ENCODE measurements at regions not wholly inside any gene's neighbourhood (a gene's known extent, or its start where the extent isn't known, plus 50 kb on each side); places are given as distances from the start of the nearest gene placed in this dataset.

GRCh38 chr2:6254441-6254840 is 562.3 kb downstream of the SOX11 start:
- Histone ChIP-seq H3K9ac (ENCODE audit: low read length) (no peak overlapping the region), H3K27me3 (replicated peaks in 1 of 4; ENCODE audit: control extremely low read depth in 1 of 4, control insufficient read depth in 3 of 4, insufficient read depth in 4 of 4, low read length in 3 of 4) (no peaks in the 10 kb centered on the region), H3K36me3 (replicated peaks in 1 of 2; ENCODE audit: control extremely low read depth in 1 of 2, control insufficient read depth in 1 of 2, extremely low read depth in 1 of 2, insufficient read depth in 2 of 2, low read length in 1 of 2) (no peaks in the 10 kb centered on the region), H3K4me3 (ENCODE audit: control extremely low read depth in 1 of 5, extremely low read depth in 1 of 5, insufficient read depth in 1 of 5, low read depth in 2 of 5, low read length in 4 of 5) (no peak overlapping the region), H3K9me3 (ENCODE audit: control extremely low read depth in 1 of 3, control insufficient read depth in 2 of 3, insufficient read depth in 1 of 3, low read length in 2 of 3) (no peaks in the 10 kb centered on the region), H4K20me1 (ENCODE audit: control insufficient read depth, insufficient read depth, low read length, poor library complexity, severe bottlenecking) (no peaks in the 10 kb centered on the region), H3K4me2 (replicated peaks; ENCODE audit: low read depth, low read length, poor library complexity, severe bottlenecking) (no peak overlapping the region), H3K4me1 (ENCODE audit: control insufficient read depth in 2 of 2, insufficient read depth in 2 of 2, low read length in 2 of 2) (peaks cover 0 to 5% of the 10 kb centered on the region in 2 donors), H3K79me2 (ENCODE audit: control insufficient read depth, insufficient read depth, low read length) (no peaks in the 10 kb centered on the region), H2AFZ (ENCODE audit: insufficient read depth, low read depth, low read length, poor library complexity, severe bottlenecking) (no peak overlapping the region), H3K27ac (ENCODE audit: low read length in 2 of 2) (no peak overlapping the region)
- Mint-ChIP-seq H3K9me3 (ENCODE audit: insufficient read depth) (no peaks in the 10 kb centered on the region), H3K4me3 (no peak overlapping the region), H3K27ac (no peak overlapping the region), H3K4me1 (peaks cover 9% of the 10 kb centered on the region), H3K27me3 (no peaks in the 10 kb centered on the region)
- ChIA-PET CTCF (no interaction called here), POLR2A (no interaction called here)
- no peak for ATAC-seq (ENCODE audit: low read depth)
- no peak for DNase-seq
- intact Hi-C loops (cut with micrococcal nuclease), result no loop called here
- WGBS (ENCODE audit: insufficient coverage), result no CpG with 5 or more reads among the region's 2 CpGs
- TF ChIP-seq CTCF (IDR thresholded peaks at IDR 0.05) (no peak), EZH2 (IDR thresholded peaks at IDR 0.05; ENCODE audit: borderline replicate concordance, insufficient read depth, low read depth, low read length, poor library complexity, severe bottlenecking) (no peak)

- CTCF ChIA-PET, result no interaction called here
- intact Hi-C loops (cut with micrococcal nuclease), result no loop called here
- no peak overlapping the region for H3K4me2 ChIP-seq (replicated peaks; ENCODE audit: low read depth, low read length, poor library complexity, severe bottlenecking)
- DNase-seq (no peak), ATAC-seq (ENCODE audit: low read depth) (no peak)
- H3K27ac Mint-ChIP-seq, result no peak overlapping the region
- no peak overlapping the region for H2AFZ ChIP-seq (ENCODE audit: insufficient read depth, low read depth, low read length, poor library complexity, severe bottlenecking)
- TF ChIP-seq EZH2 (IDR thresholded peaks at IDR 0.05; ENCODE audit: borderline replicate concordance, insufficient read depth, low read depth, low read length, poor library complexity, severe bottlenecking) (no peak), CTCF (IDR thresholded peaks at IDR 0.05) (no peak)
- peaks cover 0 to 3% (median 2%) of the 10 kb centered on the region in 3 donors for H3K9me3 ChIP-seq (ENCODE audit: control extremely low read depth in 1 of 3, control insufficient read depth in 2 of 3, insufficient read depth in 1 of 3, low read length in 2 of 3)
- H3K36me3 ChIP-seq (replicated peaks in 1 of 2; ENCODE audit: control extremely low read depth in 1 of 2, control insufficient read depth in 1 of 2, extremely low read depth in 1 of 2, insufficient read depth in 2 of 2, low read length in 1 of 2), result no peaks in the 10 kb centered on the region
- H3K79me2 ChIP-seq (ENCODE audit: control insufficient read depth, insufficient read depth, low read length), result no peaks in the 10 kb centered on the region
- no peak overlapping the region for H3K4me3 Mint-ChIP-seq
- H3K9me3 Mint-ChIP-seq (ENCODE audit: insufficient read depth), result no peaks in the 10 kb centered on the region
- no peaks in the 10 kb centered on the region for H4K20me1 ChIP-seq (ENCODE audit: control insufficient read depth, insufficient read depth, low read length, poor library complexity, severe bottlenecking)
- H3K4me1 Mint-ChIP-seq, result no peaks in the 10 kb centered on the region
- H3K27me3 Mint-ChIP-seq, result no peaks in the 10 kb centered on the region
- no peak overlapping the region for H3K4me3 ChIP-seq (ENCODE audit: control extremely low read depth in 1 of 5, extremely low read depth in 1 of 5, insufficient read depth in 1 of 5, low read depth in 2 of 5, low read length in 4 of 5)
- no peak overlapping the region for H3K27ac ChIP-seq (ENCODE audit: low read length in 2 of 2)
- WGBS (ENCODE audit: insufficient coverage), result 97% methylated on average over 3 of the region's 3 CpGs
- no peak overlapping the region for H3K9ac ChIP-seq (ENCODE audit: low read length)
- no peaks in the 10 kb centered on the region for H3K27me3 ChIP-seq (replicated peaks in 1 of 4; ENCODE audit: control extremely low read depth in 1 of 4, control insufficient read depth in 3 of 4, insufficient read depth in 4 of 4, low read length in 3 of 4)
- POLR2A ChIA-PET, result no interaction called here
- H3K4me1 ChIP-seq (ENCODE audit: control insufficient read depth in 2 of 2, insufficient read depth in 2 of 2, low read length in 2 of 2), result no peaks in the 10 kb centered on the region
Measured at GRCh38 chr2:6264198-6264597, 572.0 kb downstream of the SOX11 start.

Measured in B cell (primary cell).